ENCODE measurements at regions not wholly inside any gene's neighbourhood (a gene's known extent, or its start where the extent isn't known, plus 50 kb on each side); places are given as distances from the start of the nearest gene placed in this dataset.

GRCh38 chr2:201538025-201538424, 86.5 kb downstream of the STRADB start:
- WGBS, 2 experiments (ENCODE audit: extremely low coverage in 2 of 2, insufficient read length in 1 of 2) = no CpG with 5 or more reads among the region's 1 CpG
- H3K9me1 ChIP-seq (ENCODE audit: insufficient read depth, low read length) = no peaks in the 10 kb centered on the region
- H2BK20ac ChIP-seq (ENCODE audit: low read depth, low read length) = no peak overlapping the region
- no peak overlapping the region for H3K56ac ChIP-seq (ENCODE audit: extremely low read depth, insufficient read depth, low read length)
- no peak overlapping the region for H2AK5ac ChIP-seq (ENCODE audit: low read depth, low read length)
- H4K20me1 ChIP-seq (ENCODE audit: insufficient read depth, low read length) = no peaks in the 10 kb centered on the region
- no peak overlapping the region for H2BK15ac ChIP-seq (ENCODE audit: low read depth, low read length)
- no peaks in the 10 kb centered on the region for H3K4me1 ChIP-seq (ENCODE audit: control insufficient read depth, insufficient read depth, low read length)
- no peak overlapping the region for H4K8ac ChIP-seq (ENCODE audit: low read depth in 2 of 2, low read length in 2 of 2)
- no peak overlapping the region for H2AK9ac ChIP-seq (replicated peaks; ENCODE audit: low read depth, low read length, poor library complexity)
- DNase-seq (no peak), ATAC-seq (ENCODE audit: low read depth) (no peak)
- TF ChIP-seq CHD1 (IDR thresholded peaks at IDR 0.05; ENCODE audit: low read depth, low read length) (no peak), CEBPB (IDR thresholded peaks at IDR 0.05; ENCODE audit: low read depth, low read length) (no peak), RCOR1 (IDR thresholded peaks at IDR 0.05; ENCODE audit: insufficient replicate concordance, low read length) (no peak), RFX5 (IDR thresholded peaks at IDR 0.05; ENCODE audit: low read depth, low read length) (no peak), POLR2A (IDR thresholded peaks at IDR 0.05; ENCODE audit: low read depth, low read length) (no peak), CTCF (conservative IDR thresholded peaks at IDR 0.05; ENCODE audit: low read depth, low read length) (no peak), RAD21 (IDR thresholded peaks at IDR 0.05; ENCODE audit: low read length) (no peak), MXI1 (IDR thresholded peaks at IDR 0.05; ENCODE audit: borderline replicate concordance, low read depth, low read length) (no peak), BHLHE40 (IDR thresholded peaks at IDR 0.05; ENCODE audit: low read depth, low read length) (no peak), USF2 (IDR thresholded peaks at IDR 0.05; ENCODE audit: low read depth, low read length) (no peak), MAZ (IDR thresholded peaks at IDR 0.05; ENCODE audit: borderline replicate concordance, low read depth, low read length) (no peak), MAFK (IDR thresholded peaks at IDR 0.05; ENCODE audit: low read depth, low read length) (no peak), SMC3 (IDR thresholded peaks at IDR 0.05; ENCODE audit: low read depth, low read length) (no peak), ELK1 (IDR thresholded peaks at IDR 0.05; ENCODE audit: borderline replicate concordance, low read depth, low read length) (no peak), FOS (IDR thresholded peaks at IDR 0.05; ENCODE audit: low read depth, low read length) (no peak), NFE2L2 (IDR thresholded peaks at IDR 0.05; ENCODE audit: low read depth, low read length) (no peak)
- no peak overlapping the region for H3K27ac ChIP-seq (ENCODE audit: insufficient read depth, low read length)
- BruUV-seq (replicated peaks) = no TSS peak
- peaks cover 7% of the 10 kb centered on the region for H3K9me3 ChIP-seq (ENCODE audit: control insufficient read depth, insufficient read depth, low read length)
- no peak overlapping the region for H3K4me2 ChIP-seq (ENCODE audit: low read depth, low read length)
- no peak overlapping the region for H2AFZ ChIP-seq (replicated peaks; ENCODE audit: low read length, poor library complexity)
- CTCF ChIA-PET = no interaction called here
- no peak overlapping the region for H3K9ac ChIP-seq (ENCODE audit: low read depth, low read length)
- no peaks in the 10 kb centered on the region for H3K36me3 ChIP-seq (ENCODE audit: control insufficient read depth, insufficient read depth, low read length)
- H2BK120ac ChIP-seq (ENCODE audit: low read depth, low read length) = no peak overlapping the region
- in situ Hi-C loops (cut with MboI; ENCODE audit: low sequenced_read_pairs) (no loop called here), dilution Hi-C loops (cut with HindIII; ENCODE audit: low sequenced_read_pairs, unreplicated experiment) (no loop called here), intact Hi-C loops (cut with micrococcal nuclease) (no loop called here)
- H4K91ac ChIP-seq (ENCODE audit: insufficient read depth, low read depth, low read length) = no peak overlapping the region
- H3K23ac ChIP-seq (ENCODE audit: low read depth, low read length) = no peak overlapping the region
- H3K18ac ChIP-seq (ENCODE audit: low read depth, low read length) = no peak overlapping the region
- H4K5ac ChIP-seq (ENCODE audit: low read depth, low read length) = no peak overlapping the region
- no peak overlapping the region for H3K14ac ChIP-seq (replicated peaks; ENCODE audit: low read depth, low read length)
- H3K27me3 ChIP-seq (ENCODE audit: control insufficient read depth, insufficient read depth, low read length) = no peaks in the 10 kb centered on the region
- no peak overlapping the region for H3K4ac ChIP-seq (ENCODE audit: low read depth, low read length)
- no peak overlapping the region for H3K4me3 ChIP-seq (ENCODE audit: insufficient read depth, low read depth, low read length)
- H3K79me1 ChIP-seq (ENCODE audit: low read depth in 1 of 2, low read length in 2 of 2) = no peaks in the 10 kb centered on the region
- no peak overlapping the region for H2BK5ac ChIP-seq (ENCODE audit: low read depth, low read length, poor library complexity, severe bottlenecking)
- POLR2A ChIA-PET (ENCODE audit: unreplicated experiment) = no interaction called here
